ENCODE measurements at regions not wholly inside any gene's neighbourhood (a gene's known extent, or its start where the extent isn't known, plus 50 kb on each side); places are given as distances from the start of the nearest gene placed in this dataset.

DNA sequence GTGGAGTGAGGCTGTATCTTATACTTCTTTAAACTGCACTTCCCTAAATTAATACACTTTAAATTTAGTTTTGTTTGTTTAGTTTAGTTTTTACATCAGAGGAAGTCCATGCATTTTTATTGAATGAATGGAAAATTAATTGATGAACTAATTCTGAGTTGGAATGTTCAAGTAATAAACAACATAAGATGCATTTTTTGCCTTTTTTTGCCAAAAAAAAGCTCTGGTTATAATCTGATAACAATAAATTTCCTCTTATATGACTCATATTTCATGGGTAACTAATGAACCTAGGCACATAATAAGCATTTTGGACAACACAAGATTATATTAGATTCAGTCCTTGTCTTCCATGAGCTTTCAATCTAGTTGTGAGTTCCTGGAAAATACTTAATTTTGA, 323.1 kb downstream of the CENPW start:
- DNase-seq (no peak), ATAC-seq (no peak)
- H3K27ac ChIP-seq, result no peak overlapping the region
- no peak overlapping the region for H3K4me3 ChIP-seq
- H3K9me3 ChIP-seq, result no peaks in the 10 kb centered on the region
- TF ChIP-seq, protein P1, sequence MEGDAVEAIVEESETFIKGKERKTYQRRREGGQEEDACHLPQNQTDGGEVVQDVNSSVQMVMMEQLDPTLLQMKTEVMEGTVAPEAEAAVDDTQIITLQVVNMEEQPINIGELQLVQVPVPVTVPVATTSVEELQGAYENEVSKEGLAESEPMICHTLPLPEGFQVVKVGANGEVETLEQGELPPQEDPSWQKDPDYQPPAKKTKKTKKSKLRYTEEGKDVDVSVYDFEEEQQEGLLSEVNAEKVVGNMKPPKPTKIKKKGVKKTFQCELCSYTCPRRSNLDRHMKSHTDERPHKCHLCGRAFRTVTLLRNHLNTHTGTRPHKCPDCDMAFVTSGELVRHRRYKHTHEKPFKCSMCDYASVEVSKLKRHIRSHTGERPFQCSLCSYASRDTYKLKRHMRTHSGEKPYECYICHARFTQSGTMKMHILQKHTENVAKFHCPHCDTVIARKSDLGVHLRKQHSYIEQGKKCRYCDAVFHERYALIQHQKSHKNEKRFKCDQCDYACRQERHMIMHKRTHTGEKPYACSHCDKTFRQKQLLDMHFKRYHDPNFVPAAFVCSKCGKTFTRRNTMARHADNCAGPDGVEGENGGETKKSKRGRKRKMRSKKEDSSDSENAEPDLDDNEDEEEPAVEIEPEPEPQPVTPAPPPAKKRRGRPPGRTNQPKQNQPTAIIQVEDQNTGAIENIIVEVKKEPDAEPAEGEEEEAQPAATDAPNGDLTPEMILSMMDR (IDR thresholded peaks at IDR 0.05), result no peak
- intact Hi-C loops (cut with DNase I), result no loop called here
- H3K36me3 ChIP-seq, result no peaks in the 10 kb centered on the region
- H3K27me3 ChIP-seq, result no peaks in the 10 kb centered on the region
- H3K4me1 ChIP-seq, result no peaks in the 10 kb centered on the region

DNA sequence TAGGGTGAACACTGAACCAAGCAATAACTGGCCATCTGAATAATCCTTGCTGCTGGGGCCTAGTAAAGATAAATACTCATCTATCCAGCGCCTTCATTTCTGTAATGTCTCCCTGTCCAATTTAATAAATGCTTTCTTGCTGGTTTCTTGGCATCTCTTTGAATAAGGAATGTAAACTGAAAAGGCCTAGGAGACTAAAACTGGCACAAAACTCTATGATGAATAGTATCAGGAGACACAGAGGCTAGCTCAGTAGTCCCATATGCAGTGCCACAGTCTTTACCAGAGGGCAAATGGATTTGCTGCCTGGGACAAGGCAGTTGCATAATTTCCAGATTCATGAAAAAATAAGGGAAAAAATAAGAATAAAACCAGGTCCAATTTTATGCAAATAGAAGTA, 324.4 kb downstream of the CENPW start:
- DNase-seq (no peak), ATAC-seq (no peak)
- H3K36me3 ChIP-seq, result no peaks in the 10 kb centered on the region
- H3K4me1 ChIP-seq, result no peaks in the 10 kb centered on the region
- intact Hi-C loops (cut with DNase I), result no loop called here
- no peak overlapping the region for H3K4me3 ChIP-seq
- TF ChIP-seq, protein P1 (IDR thresholded peaks at IDR 0.05), result no peak
- no peaks in the 10 kb centered on the region for H3K9me3 ChIP-seq
- H3K27me3 ChIP-seq, result no peaks in the 10 kb centered on the region
- no peak overlapping the region for H3K27ac ChIP-seq

DNA sequence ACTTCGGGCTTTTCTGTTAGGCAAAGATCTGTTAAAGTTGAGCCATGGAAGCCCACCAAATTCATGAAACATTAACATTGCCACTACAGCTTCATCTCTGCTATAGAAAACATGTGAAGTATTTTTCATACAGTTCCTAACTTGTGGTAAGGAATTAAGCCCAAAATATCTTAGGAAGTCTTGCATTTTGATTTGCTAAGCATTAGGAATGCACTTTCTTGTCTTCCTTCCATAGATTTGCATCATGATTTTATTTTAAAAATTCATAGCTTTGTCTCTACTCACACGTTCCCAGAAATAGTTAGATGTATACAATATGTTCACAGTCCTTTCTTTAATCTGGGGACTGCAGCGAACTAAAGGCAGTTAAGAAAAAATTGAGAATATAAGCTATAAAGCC, 325.6 kb downstream of the CENPW start:
- Histone ChIP-seq H3K4me3 (no peak overlapping the region), H3K27ac (no peak overlapping the region), H3K27me3 (no peaks in the 10 kb centered on the region), H3K4me1 (no peaks in the 10 kb centered on the region), H3K36me3 (no peaks in the 10 kb centered on the region), H3K9me3 (no peaks in the 10 kb centered on the region)
- intact Hi-C loops (cut with DNase I), result no loop called here
- TF ChIP-seq, protein P1 (IDR thresholded peaks at IDR 0.05), result no peak
- DNase-seq (no peak), ATAC-seq (no peak)

DNA sequence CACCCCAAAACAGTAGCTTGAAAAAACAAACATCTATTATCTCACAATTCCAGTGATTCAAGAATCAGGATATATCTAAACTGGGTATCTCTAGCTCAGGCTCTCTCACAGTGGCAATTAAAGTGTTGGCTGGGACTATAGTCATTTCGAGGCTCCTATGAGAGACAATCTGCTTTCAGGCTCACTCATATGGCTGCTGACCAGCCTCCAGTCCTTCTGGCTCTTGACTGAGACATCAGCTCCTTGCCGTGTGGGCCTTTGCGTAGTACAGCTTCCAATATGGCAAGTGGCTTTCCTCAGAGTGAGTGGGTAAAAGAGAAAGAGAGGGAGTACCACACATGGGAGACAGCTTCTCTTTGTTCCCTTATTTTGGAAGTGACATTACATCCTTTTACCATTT, 327.2 kb downstream of the CENPW start:
- H3K36me3 ChIP-seq, result no peaks in the 10 kb centered on the region
- ATAC-seq (no peak), DNase-seq (no peak)
- H3K4me3 ChIP-seq, result no peak overlapping the region
- intact Hi-C loops (cut with DNase I), result no loop called here
- no peaks in the 10 kb centered on the region for H3K27me3 ChIP-seq
- H3K9me3 ChIP-seq, result no peaks in the 10 kb centered on the region
- H3K27ac ChIP-seq, result no peak overlapping the region
- TF ChIP-seq, protein P1 (IDR thresholded peaks at IDR 0.05), result no peak
- no peaks in the 10 kb centered on the region for H3K4me1 ChIP-seq

DNA sequence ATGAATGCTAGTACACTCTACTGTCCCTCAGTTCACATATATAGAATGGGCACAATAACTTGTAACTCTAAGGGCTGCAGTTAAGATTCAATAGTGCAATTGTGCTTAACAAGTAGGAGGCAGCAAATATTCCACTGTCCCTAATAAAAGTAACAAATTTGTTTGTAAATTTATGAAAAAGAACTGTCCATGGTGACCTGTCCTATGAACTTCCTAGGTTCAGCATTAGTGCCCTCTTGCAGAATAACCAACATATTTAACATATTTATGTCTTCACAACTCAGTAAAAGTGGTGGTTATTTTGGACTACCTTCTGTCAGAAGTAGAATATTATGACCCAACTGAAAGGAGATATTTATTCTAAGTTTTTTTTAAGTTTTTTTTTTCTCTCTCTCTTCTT, 327.8 kb downstream of the CENPW start:
- DNase-seq, result no peak
- Histone ChIP-seq H3K36me3 (no peaks in the 10 kb centered on the region), H3K27me3 (no peaks in the 10 kb centered on the region), H3K9me3 (no peaks in the 10 kb centered on the region), H3K27ac (no peak overlapping the region), H3K4me1 (no peaks in the 10 kb centered on the region), H3K4me3 (no peak overlapping the region)
- intact Hi-C loops (cut with DNase I), result no loop called here
- ATAC-seq, result no peak
- TF ChIP-seq, protein P1 (IDR thresholded peaks at IDR 0.05), result no peak
